SK-N-SH (cell line): ENCODE measurements at regions not wholly inside any gene's neighbourhood (a gene's known extent, or its start where the extent isn't known, plus 50 kb on each side); places are given as distances from the start of the nearest gene placed in this dataset.

Experiments used
- EP300 ChIP-seq, 2 experiments: IDR thresholded peaks; 2 replicates each; pipeline versions ENCODE4 v1.4.0 to v1.6.1; 2012; ENCODE audit warnings: borderline replicate concordance in 1 of 2, low read depth in 1 of 2, low read length in 1 of 2
- FOXJ3 ChIP-seq: sonication (generic); formaldehyde crosslinking; IDR thresholded peaks from 2 replicates; pipeline ENCODE4 v1.5.1; 2020; ENCODE audit warnings: mild to moderate bottlenecking, missing genetic modification reagents
- GABPA ChIP-seq: IDR thresholded peaks from 2 replicates; pipeline ENCODE4 v1.4.0; 2012; ENCODE audit warnings: low read depth, mild to moderate bottlenecking
- REST ChIP-seq: IDR thresholded peaks from 2 replicates; pipeline ENCODE4 v1.6.1; 2012; ENCODE audit warnings: mild to moderate bottlenecking, low read depth, low read length, moderate library complexity
- SIN3A ChIP-seq: IDR thresholded peaks from 2 replicates; pipeline ENCODE4 v1.6.1; 2012; ENCODE audit warnings: low read depth, mild to moderate bottlenecking, low read length, moderate library complexity, borderline replicate concordance
- TAF1 ChIP-seq: IDR thresholded peaks from 2 replicates; pipeline ENCODE4 v1.6.1; 2012; ENCODE audit warnings: low read depth, mild to moderate bottlenecking, low read length, moderate library complexity, borderline replicate concordance
- TEAD4 ChIP-seq: IDR thresholded peaks from 2 replicates; pipeline ENCODE4 v1.4.0; 2012; ENCODE audit warnings: mild to moderate bottlenecking, borderline replicate concordance; ENCODE audit not compliant: insufficient read depth

- TF ChIP-seq TEAD4 (no peak), TAF1 (no peak), GABPA (no peak), SIN3A (no peak), REST (no peak), FOXJ3 (CRISPR knock-in tag) (no peak), EP300 (IDR thresholded peaks at IDR 0.05; ENCODE audit: borderline replicate concordance in 1 of 2, low read depth in 1 of 2, low read length in 1 of 2) (no peak)
Measured at GRCh38 chr21:28712411-28712810, 280.3 kb downstream of the LTN1 start.
